ENCODE measurements at regions not wholly inside any gene's neighbourhood (a gene's known extent, or its start where the extent isn't known, plus 50 kb on each side); places are given as distances from the start of the nearest gene placed in this dataset.

DNA sequence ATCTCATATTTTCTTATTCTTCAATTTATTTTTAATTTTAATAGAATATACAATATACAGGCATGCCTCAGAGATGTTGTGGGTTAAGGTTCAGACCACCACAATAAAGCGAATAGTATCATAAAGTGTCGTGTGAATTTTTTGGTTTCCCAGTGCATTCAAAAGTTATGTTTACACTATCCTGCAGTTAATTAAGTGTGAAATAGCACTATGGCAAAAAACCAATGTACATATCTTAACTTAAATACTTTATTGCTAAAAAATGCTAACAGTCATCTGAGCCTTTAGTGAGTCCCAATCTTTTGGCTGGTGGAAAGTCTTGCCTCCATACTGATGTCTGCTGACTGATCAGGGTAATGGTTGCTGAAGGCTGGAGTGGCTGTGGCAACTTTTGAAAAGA, 637.6 kb downstream of the TDRD15 start:
- TF ChIP-seq TAF1 (IDR thresholded peaks at IDR 0.05; ENCODE audit: low read depth, low read length) (no peak), POLR2AphosphoS5 (IDR thresholded peaks at IDR 0.05; ENCODE audit: low read depth, low read length) (no peak), POLR2A (IDR thresholded peaks at IDR 0.05; ENCODE audit: low read depth, low read length) (no peak), SPI1 (IDR thresholded peaks at IDR 0.05; ENCODE audit: low read depth, low read length) (no peak)
